Astrocyte (in vitro differentiated cells and primary cell): ENCODE measurements at regions not wholly inside any gene's neighbourhood (a gene's known extent, or its start where the extent isn't known, plus 50 kb on each side); places are given as distances from the start of the nearest gene placed in this dataset.

ENCODE experiments used
- DNase-seq: peaks from one replicate; pipeline ENCODE4 v3.0.0-alpha.2; 2010; ENCODE audit warnings: low read depth
- FAIRE-seq: peaks from 2 replicates; lab custom pipeline; 2011; peaks lifted over from hg19 to GRCh38; lab: Jason Lieb, UNC
- H2AFZ ChIP-seq: 2 replicates; pipeline ENCODE4 v1.6.0; 2012; ENCODE audit warnings: low read depth, low read length, inconsistent platforms
- H3K27ac ChIP-seq: 2 replicates; pipeline ENCODE4 v1.5.1; 2011; ENCODE audit warnings: low read depth, low read length, inconsistent platforms
- H3K27me3 ChIP-seq: 2 replicates; pipeline ENCODE4 v1.6.0; 2011; ENCODE audit warnings: low read length, inconsistent platforms; ENCODE audit not compliant: insufficient read depth
- H3K36me3 ChIP-seq: 2 replicates; pipeline ENCODE4 v1.5.1; 2011; ENCODE audit warnings: low read length, inconsistent platforms; ENCODE audit not compliant: insufficient read depth
- H3K4me1 ChIP-seq: 2 replicates; pipeline ENCODE4 v1.5.1; 2011; ENCODE audit warnings: low read length, inconsistent platforms; ENCODE audit not compliant: insufficient read depth
- H3K4me2 ChIP-seq: 2 replicates; pipeline ENCODE4 v1.6.0; 2012; ENCODE audit warnings: low read length, inconsistent platforms
- H3K4me3 ChIP-seq: 2 replicates; pipeline ENCODE4 v1.5.1; 2011; ENCODE audit warnings: low read depth, mild to moderate bottlenecking, low read length, inconsistent platforms; ENCODE audit not compliant: insufficient read depth
- H3K79me2 ChIP-seq: 2 replicates; pipeline ENCODE4 v1.6.0; 2012; ENCODE audit warnings: mild to moderate bottlenecking, low read length, inconsistent platforms; ENCODE audit not compliant: insufficient read depth
- H3K9ac ChIP-seq: 2 replicates; pipeline ENCODE4 v1.6.0; 2012; ENCODE audit warnings: mild to moderate bottlenecking, low read length, inconsistent platforms
- H3K9me3 ChIP-seq: 2 replicates; pipeline ENCODE4 v1.5.1; 2012; ENCODE audit warnings: low read depth, mild to moderate bottlenecking, low read length, inconsistent platforms; ENCODE audit not compliant: insufficient read depth
- H4K20me1 ChIP-seq: 2 replicates; pipeline ENCODE4 v1.6.0; 2012; ENCODE audit warnings: low read length, inconsistent platforms; ENCODE audit not compliant: insufficient read depth
- H3K27ac Mint-ChIP-seq: one replicate; pipeline ENCODE4 v1.8.0; 2021; ENCODE audit warnings: mild to moderate bottlenecking, mixed read lengths; ENCODE audit not compliant: unreplicated experiment
- H3K27me3 Mint-ChIP-seq: one replicate; pipeline ENCODE4 v1.8.0; 2021; ENCODE audit warnings: low read depth, mixed read lengths; ENCODE audit not compliant: unreplicated experiment
- H3K36me3 Mint-ChIP-seq: one replicate; pipeline ENCODE4 v1.8.0; 2021; ENCODE audit warnings: low read depth, mixed read lengths; ENCODE audit not compliant: unreplicated experiment
- H3K4me1 Mint-ChIP-seq: one replicate; pipeline ENCODE4 v1.8.0; 2021; ENCODE audit warnings: low read depth, mixed read lengths; ENCODE audit not compliant: unreplicated experiment
- H3K4me3 Mint-ChIP-seq: one replicate; pipeline ENCODE4 v1.8.0; 2021; ENCODE audit warnings: mild to moderate bottlenecking, moderate library complexity, mixed read lengths; ENCODE audit not compliant: unreplicated experiment
- H3K9me3 Mint-ChIP-seq: one replicate; pipeline ENCODE4 v1.8.0; 2021; ENCODE audit warnings: mild to moderate bottlenecking, mixed read lengths; ENCODE audit not compliant: unreplicated experiment
- EZH2 ChIP-seq: IDR thresholded peaks from 2 replicates; pipeline ENCODE4 v1.6.1; 2012; ENCODE audit warnings: mild to moderate bottlenecking, low read length, inconsistent platforms; ENCODE audit not compliant: insufficient read depth
- TF ChIP-seq, protein P1 (sequence below): IDR thresholded peaks from 2 replicates; pipeline ENCODE4 v1.5.1; 2011; ENCODE audit warnings: low read depth, mild to moderate bottlenecking, inconsistent platforms, low read length, moderate library complexity; ENCODE audit not compliant: insufficient read depth

DNA sequence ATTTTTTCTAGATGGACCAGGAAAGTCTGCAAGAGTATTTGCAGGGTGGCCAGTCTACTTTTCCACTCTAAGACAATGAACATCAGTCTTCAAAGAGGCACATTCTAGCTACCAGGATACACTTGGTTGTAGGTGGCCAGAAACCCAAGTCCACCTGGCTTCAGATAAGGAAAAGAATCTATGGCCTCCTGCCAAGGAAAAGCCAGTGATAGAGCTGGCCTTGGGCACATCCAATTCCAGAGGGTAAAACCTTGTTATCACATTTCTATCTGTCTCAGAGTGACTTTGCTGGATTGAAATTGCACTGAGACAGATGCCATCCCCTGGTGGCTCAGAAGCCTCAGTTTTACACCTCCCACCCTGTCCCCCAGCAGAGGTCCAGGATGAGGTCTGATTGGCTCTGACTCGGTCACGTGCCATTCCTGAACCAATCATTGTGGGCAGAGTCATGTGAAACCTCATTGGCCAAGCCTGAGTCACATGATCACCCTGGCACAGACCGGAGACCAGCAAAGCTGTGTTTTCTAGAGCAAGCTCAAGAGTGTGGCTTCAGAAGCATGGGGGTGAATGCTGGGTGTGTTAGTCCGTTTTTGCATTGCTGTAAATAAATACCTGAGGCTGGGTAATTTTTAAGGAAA is 497.4 kb upstream of the SULF2 start:
- Histone ChIP-seq H3K4me1 (peaks cover 19% of the 10 kb centered on the region), H4K20me1 (no peaks in the 10 kb centered on the region), H3K36me3 (no peaks in the 10 kb centered on the region), H3K4me2 (no peak overlapping the region), H2AFZ (no peak overlapping the region), H3K9ac (no peak overlapping the region), H3K9me3 (no peaks in the 10 kb centered on the region), H3K4me3 (no peak overlapping the region), H3K27me3 (no peaks in the 10 kb centered on the region), H3K27ac (no peak overlapping the region), H3K79me2 (no peaks in the 10 kb centered on the region)
- Mint-ChIP-seq H3K27me3 (peaks cover 1% of the 10 kb centered on the region), H3K4me3 (no peak overlapping the region), H3K9me3 (peaks cover 3% of the 10 kb centered on the region), H3K4me1 (peaks cover 40% of the 10 kb centered on the region), H3K27ac (no peak overlapping the region), H3K36me3 (no peaks in the 10 kb centered on the region)
- FAIRE-seq (no peak), DNase-seq (no peak)
- TF ChIP-seq, protein P1, sequence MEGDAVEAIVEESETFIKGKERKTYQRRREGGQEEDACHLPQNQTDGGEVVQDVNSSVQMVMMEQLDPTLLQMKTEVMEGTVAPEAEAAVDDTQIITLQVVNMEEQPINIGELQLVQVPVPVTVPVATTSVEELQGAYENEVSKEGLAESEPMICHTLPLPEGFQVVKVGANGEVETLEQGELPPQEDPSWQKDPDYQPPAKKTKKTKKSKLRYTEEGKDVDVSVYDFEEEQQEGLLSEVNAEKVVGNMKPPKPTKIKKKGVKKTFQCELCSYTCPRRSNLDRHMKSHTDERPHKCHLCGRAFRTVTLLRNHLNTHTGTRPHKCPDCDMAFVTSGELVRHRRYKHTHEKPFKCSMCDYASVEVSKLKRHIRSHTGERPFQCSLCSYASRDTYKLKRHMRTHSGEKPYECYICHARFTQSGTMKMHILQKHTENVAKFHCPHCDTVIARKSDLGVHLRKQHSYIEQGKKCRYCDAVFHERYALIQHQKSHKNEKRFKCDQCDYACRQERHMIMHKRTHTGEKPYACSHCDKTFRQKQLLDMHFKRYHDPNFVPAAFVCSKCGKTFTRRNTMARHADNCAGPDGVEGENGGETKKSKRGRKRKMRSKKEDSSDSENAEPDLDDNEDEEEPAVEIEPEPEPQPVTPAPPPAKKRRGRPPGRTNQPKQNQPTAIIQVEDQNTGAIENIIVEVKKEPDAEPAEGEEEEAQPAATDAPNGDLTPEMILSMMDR: no peak
- no peak for TF ChIP-seq EZH2

DNA sequence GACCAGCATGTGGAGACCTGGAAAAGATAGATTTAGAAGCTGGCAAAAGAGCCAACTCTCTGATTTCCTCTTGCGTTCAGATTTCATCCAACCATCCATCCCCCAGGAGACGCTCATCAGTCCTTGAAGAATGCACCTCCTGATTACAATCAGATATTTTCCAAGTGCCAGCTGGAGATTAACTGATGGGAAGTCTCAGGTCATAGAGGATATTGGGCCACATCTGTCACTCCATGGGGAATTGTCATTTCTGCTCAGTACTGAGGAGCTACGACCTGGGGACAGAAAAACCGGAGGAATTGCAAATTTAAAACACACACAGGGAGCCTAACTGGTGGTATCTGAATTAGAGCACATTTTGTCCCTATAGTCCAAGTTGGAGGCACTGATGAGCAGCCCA is 496.2 kb upstream of the SULF2 start:
- peaks cover 3% of the 10 kb centered on the region for H3K9me3 Mint-ChIP-seq
- DNase-seq: no peak

More for the DNA sequence above, 496.2 kb upstream of the SULF2 start:
- Histone ChIP-seq H3K9me3 (no peaks in the 10 kb centered on the region), H3K4me1 (peaks cover 12% of the 10 kb centered on the region), H3K4me3 (no peak overlapping the region), H2AFZ (no peak overlapping the region), H3K36me3 (no peaks in the 10 kb centered on the region), H4K20me1 (no peaks in the 10 kb centered on the region), H3K27ac (no peak overlapping the region), H3K4me2 (no peak overlapping the region), H3K79me2 (no peaks in the 10 kb centered on the region), H3K9ac (no peak overlapping the region), H3K27me3 (no peaks in the 10 kb centered on the region)
- H3K4me3 Mint-ChIP-seq: no peak overlapping the region
- TF ChIP-seq, protein P1: no peak
- TF ChIP-seq EZH2: no peak
- H3K27me3 Mint-ChIP-seq: peaks cover 1% of the 10 kb centered on the region
- no peaks in the 10 kb centered on the region for H3K36me3 Mint-ChIP-seq
- H3K4me1 Mint-ChIP-seq: peaks cover 42% of the 10 kb centered on the region
- FAIRE-seq: no peak
- H3K27ac Mint-ChIP-seq: no peak overlapping the region
